Neural progenitor cell (in vitro differentiated cells): ENCODE measurements at regions not wholly inside any gene's neighbourhood (a gene's known extent, or its start where the extent isn't known, plus 50 kb on each side); places are given as distances from the start of the nearest gene placed in this dataset.

Experiments used
- DNase-seq: peaks from one replicate; pipeline ENCODE4 v3.0.0-alpha.2; 2016; ENCODE audit warnings: low spot score
- H2AFZ ChIP-seq: fragments of 200-600 bp; sonication (generic); replicated peaks from 2 replicates; pipeline ENCODE4 v1.6.1; 2016; ENCODE audit warnings: antibody characterized with exemption
- H3F3A ChIP-seq: fragments of 200-600 bp; sonication (generic); 2 replicates; pipeline ENCODE4 v1.6.1; 2016; ENCODE audit warnings: antibody characterized with exemption, low read depth
- H3K27ac ChIP-seq: fragments of 200-600 bp; sonication (generic); 2 replicates; pipeline ENCODE4 v1.5.1; 2016; ENCODE audit warnings: mild to moderate bottlenecking
- H3K27me3 ChIP-seq: fragments of 200-600 bp; sonication (generic); 2 replicates; pipeline ENCODE4 v1.6.1; 2016; ENCODE audit warnings: mild to moderate bottlenecking, moderate library complexity
- H3K36me3 ChIP-seq: fragments of 200-600 bp; sonication (generic); 2 replicates; pipeline ENCODE4 v1.5.1; 2016
- H3K4me1 ChIP-seq: fragments of 200-600 bp; sonication (generic); 2 replicates; pipeline ENCODE4 v1.6.1; 2016; ENCODE audit warnings: mixed run types
- H3K4me2 ChIP-seq: fragments of 200-600 bp; sonication (generic); 2 replicates; pipeline ENCODE4 v1.6.1; 2016
- H3K4me3 ChIP-seq: fragments of 200-600 bp; sonication (generic); 2 replicates; pipeline ENCODE4 v1.5.1; 2016
- H3K79me2 ChIP-seq: fragments of 200-600 bp; sonication (generic); 2 replicates; pipeline ENCODE4 v1.6.1; 2016; ENCODE audit warnings: low read depth
- H3K9ac ChIP-seq: fragments of 200-600 bp; sonication (generic); 2 replicates; pipeline ENCODE4 v1.6.1; 2016
- H3K9me3 ChIP-seq: fragments of 200-600 bp; sonication (generic); 2 replicates; pipeline ENCODE4 v1.5.1; 2016; ENCODE audit warnings: low read depth
- H4K20me1 ChIP-seq: fragments of 200-600 bp; sonication (generic); 2 replicates; pipeline ENCODE4 v1.6.1; 2016; ENCODE audit warnings: low read depth
- H3K27ac Mint-ChIP-seq: 3 replicates; pipeline ENCODE4 v1.8.0; 2021; ENCODE audit warnings: mixed read lengths
- H3K27me3 Mint-ChIP-seq: 2 replicates; pipeline ENCODE4 v1.8.0; 2022; ENCODE audit warnings: low read depth, mild to moderate bottlenecking, inconsistent platforms, moderate library complexity, mixed read lengths; ENCODE audit not compliant: insufficient read depth
- H3K36me3 Mint-ChIP-seq: 3 replicates; pipeline ENCODE4 v1.8.0; 2021; ENCODE audit warnings: mixed read lengths
- H3K4me1 Mint-ChIP-seq: 3 replicates; pipeline ENCODE4 v1.8.0; 2021; ENCODE audit warnings: mixed read lengths
- H3K4me3 Mint-ChIP-seq: 3 replicates; pipeline ENCODE4 v1.8.0; 2021; ENCODE audit warnings: mild to moderate bottlenecking, moderate library complexity, mixed read lengths
- H3K9me3 Mint-ChIP-seq: 3 replicates; pipeline ENCODE4 v1.8.0; 2020; ENCODE audit warnings: mixed read lengths
- CTCF ChIP-seq: fragments of 200-600 bp; sonication (generic); IDR thresholded peaks from 2 replicates; pipeline ENCODE4 v1.5.1; 2017; ENCODE audit warnings: antibody characterized with exemption, mild to moderate bottlenecking
- EZH2 ChIP-seq: fragments of 200-600 bp; sonication (generic); IDR thresholded peaks from 2 replicates; pipeline ENCODE4 v1.6.1; 2017; ENCODE audit warnings: antibody characterized with exemption, mild to moderate bottlenecking, moderate library complexity
- EZH2phosphoT487 ChIP-seq: fragments of 200-600 bp; sonication (generic); IDR thresholded peaks from 2 replicates; pipeline ENCODE4 v1.6.1; 2017; ENCODE audit warnings: antibody characterized with exemption

GRCh38 chr3:16811950-16812349 is 72.8 kb upstream of the PLCL2 start:
- H3K4me2 ChIP-seq = no peak overlapping the region
- no peaks in the 10 kb centered on the region for H3K36me3 Mint-ChIP-seq
- no peaks in the 10 kb centered on the region for H3F3A ChIP-seq
- no peaks in the 10 kb centered on the region for H3K36me3 ChIP-seq
- H3K4me1 ChIP-seq = peaks cover 7% of the 10 kb centered on the region
- no peaks in the 10 kb centered on the region for H3K4me1 Mint-ChIP-seq
- H4K20me1 ChIP-seq = no peaks in the 10 kb centered on the region
- H3K4me3 Mint-ChIP-seq = no peak overlapping the region
- no peak overlapping the region for H3K27ac Mint-ChIP-seq
- no peak for DNase-seq
- H3K79me2 ChIP-seq = no peaks in the 10 kb centered on the region
- H3K27me3 Mint-ChIP-seq = no peaks in the 10 kb centered on the region
- no peaks in the 10 kb centered on the region for H3K9me3 Mint-ChIP-seq
- no peak overlapping the region for H3K9ac ChIP-seq
- H3K27me3 ChIP-seq = no peaks in the 10 kb centered on the region
- TF ChIP-seq EZH2phosphoT487 = no peak
- TF ChIP-seq CTCF = no peak
- no peak for TF ChIP-seq EZH2
- no peak overlapping the region for H3K27ac ChIP-seq
- no peak overlapping the region for H2AFZ ChIP-seq
- no peak overlapping the region for H3K4me3 ChIP-seq
- no peaks in the 10 kb centered on the region for H3K9me3 ChIP-seq

- Mint-ChIP-seq H3K36me3 (no peaks in the 10 kb centered on the region), H3K4me1 (no peaks in the 10 kb centered on the region), H3K27ac (no peak overlapping the region), H3K27me3 (no peaks in the 10 kb centered on the region), H3K4me3 (no peak overlapping the region), H3K9me3 (no peaks in the 10 kb centered on the region)
- no peak for DNase-seq
- Histone ChIP-seq H3K36me3 (no peaks in the 10 kb centered on the region), H3F3A (no peaks in the 10 kb centered on the region), H3K9me3 (no peaks in the 10 kb centered on the region), H3K4me2 (no peak overlapping the region), H3K27ac (no peak overlapping the region), H4K20me1 (no peaks in the 10 kb centered on the region), H3K79me2 (no peaks in the 10 kb centered on the region), H2AFZ (no peak overlapping the region), H3K4me3 (no peak overlapping the region), H3K27me3 (no peaks in the 10 kb centered on the region), H3K4me1 (peaks cover 7% of the 10 kb centered on the region), H3K9ac (no peak overlapping the region)
- TF ChIP-seq EZH2 (no peak), EZH2phosphoT487 (no peak), CTCF (no peak)
Observed at GRCh38 chr3:16813336-16813735, 71.4 kb upstream of the PLCL2 start.

GRCh38 chr3:16816048-16816780 is 68.5 kb upstream of the PLCL2 start:
- no peaks in the 10 kb centered on the region for H3K36me3 ChIP-seq
- Mint-ChIP-seq H3K4me3 (no peak overlapping the region), H3K27me3 (no peaks in the 10 kb centered on the region), H3K27ac (no peak overlapping the region), H3K36me3 (no peaks in the 10 kb centered on the region), H3K4me1 (no peaks in the 10 kb centered on the region), H3K9me3 (no peaks in the 10 kb centered on the region)
- TF ChIP-seq EZH2phosphoT487 = no peak
- TF ChIP-seq EZH2 = no peak
- TF ChIP-seq CTCF = no peak
- no peak overlapping the region for H3K4me2 ChIP-seq
- no peaks in the 10 kb centered on the region for H3F3A ChIP-seq
- H4K20me1 ChIP-seq = no peaks in the 10 kb centered on the region
- H3K9me3 ChIP-seq = no peaks in the 10 kb centered on the region
- no peaks in the 10 kb centered on the region for H3K27me3 ChIP-seq
- no peak overlapping the region for H3K4me3 ChIP-seq
- no peak overlapping the region for H3K27ac ChIP-seq
- H3K9ac ChIP-seq = no peak overlapping the region
- no peak for DNase-seq
- H3K79me2 ChIP-seq = no peaks in the 10 kb centered on the region
- H2AFZ ChIP-seq = no peak overlapping the region
- no peaks in the 10 kb centered on the region for H3K4me1 ChIP-seq
